ENCODE measurements at regions not wholly inside any gene's neighbourhood (a gene's known extent, or its start where the extent isn't known, plus 50 kb on each side); places are given as distances from the start of the nearest gene placed in this dataset.

DNA sequence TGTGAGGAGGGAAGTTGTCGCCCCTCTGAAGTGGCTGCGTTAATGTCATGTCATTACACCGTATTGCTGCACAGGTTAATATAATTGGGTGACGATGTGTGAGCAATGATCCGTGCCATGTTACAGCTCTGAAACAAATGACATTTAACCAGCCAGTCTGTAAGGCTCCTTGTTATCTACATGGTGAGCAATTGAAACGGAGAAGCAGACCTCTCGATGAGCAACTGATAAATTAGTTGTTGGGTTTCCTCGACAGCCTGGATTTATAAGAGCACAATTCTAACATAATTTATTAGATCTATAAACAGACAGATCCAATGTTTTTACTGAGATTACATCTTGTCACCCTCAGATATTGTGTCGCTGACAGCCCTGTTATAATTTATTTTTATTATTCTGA is 49.9 kb upstream of the MAFB start:
- no peak for DNase-seq (ENCODE audit: low read depth)

DNA sequence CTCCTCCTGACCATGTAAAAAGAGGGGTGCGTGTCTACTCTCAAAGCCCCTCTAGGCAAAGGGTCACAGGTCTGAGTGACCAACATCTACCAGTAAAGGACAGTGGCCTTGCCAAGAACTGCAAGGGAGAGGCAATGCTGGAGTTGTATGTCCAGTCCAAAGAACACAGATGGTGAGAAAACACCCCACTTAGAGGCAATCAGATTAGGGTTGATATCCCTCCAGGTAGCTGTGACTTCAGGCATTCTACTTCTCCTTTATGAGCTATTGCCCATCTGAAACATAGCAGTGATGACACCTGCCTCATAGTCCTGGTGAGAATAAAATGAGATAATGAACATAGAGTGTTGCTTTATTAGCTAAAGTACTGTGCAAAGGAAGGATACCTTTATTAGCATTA is 50.8 kb upstream of the MAFB start:
- no peak for DNase-seq (ENCODE audit: low read depth)

DNA sequence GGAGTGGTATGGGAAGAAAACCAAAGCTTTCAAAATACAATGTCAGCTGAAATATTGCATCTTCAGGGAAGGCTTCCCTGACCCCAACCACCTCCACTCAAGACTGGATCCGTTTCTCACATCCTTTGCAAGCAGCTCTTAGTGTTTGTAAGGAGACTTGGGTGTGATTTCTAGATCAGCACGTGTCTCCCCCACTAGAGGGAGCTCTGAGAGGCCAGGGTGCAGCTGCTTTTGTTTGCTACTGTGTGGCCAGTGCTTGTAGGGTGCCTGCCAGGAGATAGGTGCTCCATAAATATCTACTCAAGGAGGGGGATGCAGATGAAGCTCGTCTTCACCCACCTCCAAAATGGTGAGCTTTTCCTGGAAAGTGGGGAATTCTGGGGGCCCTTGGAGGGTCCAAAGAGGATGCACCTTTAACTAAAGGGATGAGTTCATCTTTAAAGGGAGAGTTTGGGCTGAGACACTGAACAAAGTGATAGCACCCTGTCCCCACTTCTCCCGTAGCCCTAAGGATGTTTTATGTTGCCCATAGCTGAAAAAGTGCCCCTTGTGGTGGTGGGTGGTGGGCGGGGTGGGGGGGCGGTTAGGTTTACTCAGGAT is 52.6 kb upstream of the MAFB start:
- peak; percentile 55 for DNase-seq (ENCODE audit: low read depth)

DNA sequence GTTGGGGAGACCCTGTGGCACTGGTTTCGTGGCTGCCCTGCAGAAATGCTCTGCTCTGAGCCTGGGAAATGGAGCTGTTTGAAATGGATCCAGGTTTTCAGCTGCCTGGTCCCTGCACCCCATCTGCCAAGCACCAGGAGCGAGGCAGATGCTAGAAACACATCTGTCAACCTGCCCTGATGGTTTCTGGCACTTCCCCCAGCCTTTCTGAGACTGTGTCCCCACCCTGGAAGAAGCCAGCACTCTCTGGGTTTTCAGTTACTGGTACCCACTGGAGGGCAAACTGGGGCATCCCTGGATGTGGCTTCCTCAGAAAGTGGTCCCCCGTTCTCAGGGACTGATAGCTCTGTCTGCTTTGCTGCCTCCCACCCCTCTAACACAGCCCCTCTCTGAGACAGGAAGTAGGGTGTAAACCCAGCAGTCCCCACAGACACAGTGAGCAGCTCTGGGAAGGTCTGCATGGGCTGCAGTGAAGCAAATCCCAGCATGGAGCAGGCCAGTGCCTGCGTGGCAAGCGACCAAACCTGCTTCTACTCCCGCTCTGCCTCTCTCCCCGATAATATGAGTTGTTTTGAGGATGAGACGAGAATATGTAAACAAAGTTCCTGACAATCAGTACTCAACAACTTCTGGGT is 54.2 kb upstream of the MAFB start:
- no peak for DNase-seq (ENCODE audit: low read depth)

DNA sequence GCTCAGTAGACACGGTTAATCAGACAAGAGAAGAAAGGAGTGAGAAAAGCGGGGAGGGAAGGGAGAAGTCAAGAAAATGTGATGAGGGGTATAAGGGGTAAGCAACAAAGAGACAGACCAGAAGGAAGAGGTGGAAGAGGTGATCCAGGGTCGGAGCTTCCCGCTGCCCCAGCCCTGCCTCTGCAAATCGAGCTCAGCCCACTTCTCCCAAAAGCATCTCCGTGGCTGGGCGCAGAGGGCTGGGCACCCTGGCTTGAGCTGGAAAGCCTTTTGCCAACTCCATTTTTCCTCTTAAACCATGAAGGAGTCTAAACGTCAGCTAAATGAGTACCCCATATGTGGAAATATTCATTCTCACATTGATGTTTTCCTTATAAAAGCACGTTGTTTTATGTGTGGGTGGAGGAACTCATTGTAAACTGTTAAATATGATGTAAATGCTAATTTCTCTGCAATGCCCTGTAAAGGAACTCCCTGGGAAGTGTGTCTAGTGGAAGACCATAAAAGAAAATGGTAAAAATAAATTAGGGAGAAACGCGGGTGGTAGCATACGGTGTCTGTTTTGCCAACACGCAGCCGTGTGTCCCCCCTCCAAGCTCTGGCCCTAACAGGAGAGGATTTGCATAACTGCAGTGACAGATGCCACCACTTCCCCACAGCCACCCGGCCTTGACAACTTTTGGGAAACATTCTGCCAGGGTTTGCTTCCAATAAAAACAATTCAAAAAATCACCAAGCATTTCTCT is 55.2 kb upstream of the MAFB start:
- no peak for DNase-seq (ENCODE audit: low read depth)

DNA sequence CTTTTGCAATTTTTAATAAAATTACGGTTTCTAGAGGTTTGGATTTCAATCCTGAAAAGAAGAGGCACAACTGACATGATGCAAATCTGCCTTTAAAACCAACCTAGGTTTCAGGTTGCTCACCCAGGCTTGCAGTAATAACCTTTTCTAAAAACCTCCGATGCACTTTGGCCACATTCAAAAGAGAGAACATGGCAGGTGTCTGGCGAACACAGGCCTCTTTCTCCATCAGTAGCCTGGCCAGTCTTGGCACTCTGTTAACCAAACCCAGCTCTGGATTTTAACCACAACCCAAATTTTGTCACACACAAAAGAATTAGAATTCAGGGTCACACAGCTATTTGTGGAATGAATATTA is 55.8 kb upstream of the MAFB start:
- no peak for DNase-seq (ENCODE audit: low read depth)

DNA sequence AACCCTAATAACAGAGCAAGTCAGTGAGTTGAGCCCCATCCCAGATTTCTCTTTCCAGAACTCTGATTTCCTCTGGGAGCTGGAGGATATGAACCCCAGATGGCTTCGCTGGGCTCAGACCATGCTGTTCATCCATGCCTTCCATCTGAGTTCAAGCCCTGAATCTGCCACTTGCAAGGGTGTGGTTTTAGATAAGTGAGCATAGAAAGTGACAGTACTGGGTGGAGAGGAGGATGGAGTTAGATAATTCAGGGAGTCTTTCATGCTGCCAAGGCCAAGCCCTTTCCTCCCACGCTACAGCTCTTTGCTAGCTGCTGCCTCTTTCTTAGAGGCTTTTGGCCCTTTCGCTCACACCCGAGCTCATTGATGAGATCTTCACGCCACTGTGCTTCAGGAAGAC is 57.2 kb upstream of the MAFB start:
- DNase-seq (ENCODE audit: low read depth) = no peak

DNA sequence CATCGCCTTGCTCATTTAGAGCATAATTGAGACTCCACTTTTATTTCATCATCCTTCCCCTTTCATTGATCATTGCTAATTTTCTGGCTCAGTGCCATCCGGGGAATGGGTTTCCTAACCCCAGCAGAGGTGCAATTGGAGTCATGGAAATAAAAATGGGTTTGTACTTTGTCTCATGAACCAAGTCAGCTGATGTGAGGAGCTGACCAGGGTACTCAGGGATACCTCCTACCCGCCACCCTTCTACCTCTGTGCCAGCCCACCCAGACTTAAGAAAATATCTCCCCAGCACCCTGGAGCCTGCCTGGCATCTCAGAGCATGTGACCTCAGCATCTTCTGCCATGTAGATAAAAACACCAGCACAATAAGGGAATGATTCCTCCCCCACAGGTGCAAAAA is 59.1 kb upstream of the MAFB start:
- no peak for DNase-seq (ENCODE audit: low read depth)

DNA sequence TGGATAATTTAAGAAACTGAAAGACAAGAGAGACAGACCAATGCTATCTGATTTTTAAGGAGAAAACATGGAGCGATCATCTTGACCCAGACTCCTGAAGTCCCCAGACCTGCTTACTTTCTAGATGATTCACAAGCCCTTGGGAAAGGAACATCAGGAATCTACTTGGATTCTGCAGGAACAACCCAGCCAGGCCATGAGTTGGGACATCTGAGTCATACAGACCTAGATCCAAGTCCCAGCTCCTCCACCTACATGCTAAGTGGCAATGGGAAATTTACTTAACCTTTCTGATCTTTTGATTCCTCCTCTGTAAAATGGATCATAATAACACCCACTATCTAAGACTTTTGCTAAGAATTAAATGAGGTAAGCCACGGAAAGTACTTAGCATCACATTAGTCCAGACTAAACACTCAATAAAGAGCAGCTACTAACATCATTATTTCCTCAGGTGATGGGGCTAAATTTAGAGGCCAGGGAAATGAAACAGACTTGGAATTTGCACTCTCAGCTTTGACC is 61.0 kb upstream of the MAFB start:
- DNase-seq (ENCODE audit: low read depth) = peak; percentile 3

DNA sequence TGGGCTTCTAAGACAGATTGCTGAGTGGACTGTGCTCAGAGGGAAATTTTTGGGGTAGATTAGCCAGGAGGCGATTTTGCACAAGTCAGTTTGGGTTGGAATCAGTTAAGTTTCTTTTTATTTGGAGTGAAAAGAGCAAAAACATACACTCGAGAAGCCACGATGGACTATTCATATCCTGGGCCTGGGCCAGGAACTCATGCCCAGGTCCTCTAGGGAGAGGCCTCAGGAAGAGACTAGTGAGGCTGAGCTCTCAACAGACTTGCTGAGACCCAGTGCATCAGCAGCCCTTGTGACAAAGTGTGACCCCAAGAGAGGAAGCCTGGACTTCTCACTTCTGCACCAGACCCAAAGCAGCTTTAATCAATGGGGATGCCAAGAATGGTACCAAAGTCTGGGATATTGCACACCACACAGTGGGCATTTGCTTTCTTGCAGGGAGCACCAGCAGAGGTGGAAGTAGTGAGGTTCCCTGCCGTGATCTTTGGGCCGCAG is 61.6 kb upstream of the MAFB start:
- no peak for DNase-seq (ENCODE audit: low read depth)

DNA sequence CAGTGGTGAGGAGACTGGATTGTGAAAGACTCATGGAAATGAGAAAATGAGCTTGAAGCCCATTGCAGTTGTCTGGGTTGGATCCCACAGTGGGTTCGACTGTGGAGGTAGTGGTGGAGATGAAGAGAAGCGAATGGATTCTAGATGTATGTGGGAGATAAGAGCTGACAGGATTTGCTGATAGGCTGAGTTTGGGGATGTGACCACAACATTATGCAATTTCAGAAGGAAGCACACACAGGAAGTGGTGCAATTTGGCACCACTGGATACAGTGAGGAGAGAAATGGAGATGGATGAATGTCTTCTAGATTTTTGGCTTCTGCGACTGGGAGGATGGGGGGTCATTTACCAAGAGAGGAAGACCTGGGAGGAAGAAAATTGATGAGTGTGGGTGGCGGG is 64.4 kb upstream of the MAFB start:
- peak; percentile 3 for DNase-seq (ENCODE audit: low read depth)

DNA sequence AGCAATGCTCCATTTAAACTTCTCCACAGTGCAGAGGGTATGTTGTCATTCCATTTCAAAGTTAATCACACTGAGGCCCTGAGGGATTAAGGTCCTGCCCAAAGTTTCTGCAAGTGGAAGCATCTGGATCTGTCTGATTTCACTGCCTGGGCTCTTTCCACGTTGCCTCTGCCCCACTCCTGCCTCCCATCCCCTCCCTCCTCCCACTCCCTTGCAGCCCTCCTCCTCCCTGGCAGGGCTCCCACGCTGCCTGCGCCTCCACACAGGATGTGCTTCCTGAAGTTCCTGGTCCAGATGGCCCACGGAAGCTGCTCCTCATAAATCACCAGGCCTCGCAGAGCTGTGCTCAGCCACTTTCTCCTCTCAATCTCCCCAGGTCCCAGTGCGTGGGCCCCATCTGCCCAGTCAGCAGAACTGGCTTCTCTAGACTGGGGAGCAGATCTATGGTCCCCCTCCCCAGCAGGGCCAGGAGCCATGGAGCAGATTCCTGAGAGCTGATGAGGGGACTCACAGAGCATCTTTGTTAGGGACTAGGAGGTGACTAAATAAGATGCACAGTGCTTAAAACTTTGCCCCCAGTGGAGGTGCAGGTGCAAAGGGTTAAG is 65.4 kb upstream of the MAFB start:
- peak; percentile 27 for DNase-seq (ENCODE audit: low read depth)

DNA sequence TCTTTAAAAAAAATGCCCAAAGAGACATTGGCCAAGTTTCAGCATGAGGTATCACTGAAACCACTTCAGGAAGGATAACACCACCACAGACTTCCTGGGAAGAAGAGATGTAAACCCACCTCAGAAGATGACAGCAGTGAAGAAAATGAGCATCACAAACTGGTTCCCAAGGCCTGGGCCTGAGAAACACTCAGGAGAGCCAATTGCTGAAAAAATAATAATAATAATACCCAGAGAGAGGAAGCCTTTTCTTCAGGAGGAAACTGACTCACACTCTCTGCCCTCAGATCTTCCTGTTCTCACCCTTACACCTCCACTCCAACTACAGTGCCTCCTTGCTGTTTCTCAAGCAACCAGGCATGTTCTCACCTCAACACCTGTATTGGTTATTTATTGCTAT is 68.1 kb upstream of the MAFB start:
- no peak for DNase-seq (ENCODE audit: low read depth)

DNA sequence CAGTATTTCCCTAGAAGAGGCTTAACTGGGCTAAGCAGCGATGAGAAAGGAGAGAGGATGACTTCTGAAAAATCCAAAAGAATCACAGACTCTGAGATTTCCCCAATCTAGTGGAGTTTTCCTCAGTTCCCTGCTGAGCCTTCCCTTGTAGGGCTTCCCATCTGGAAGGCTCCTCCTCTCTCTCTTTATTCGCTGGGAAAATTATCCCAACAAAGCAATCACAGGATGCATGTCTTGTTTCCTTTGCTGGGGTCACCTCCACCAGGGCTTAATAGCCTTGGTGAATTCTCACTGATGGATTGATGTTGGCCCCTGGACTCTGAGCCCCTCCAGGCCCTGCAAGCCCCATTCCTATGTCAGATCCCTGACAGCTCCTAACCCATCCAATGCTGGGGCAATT is 69.8 kb upstream of the MAFB start:
- no peak for DNase-seq (ENCODE audit: low read depth)

DNA sequence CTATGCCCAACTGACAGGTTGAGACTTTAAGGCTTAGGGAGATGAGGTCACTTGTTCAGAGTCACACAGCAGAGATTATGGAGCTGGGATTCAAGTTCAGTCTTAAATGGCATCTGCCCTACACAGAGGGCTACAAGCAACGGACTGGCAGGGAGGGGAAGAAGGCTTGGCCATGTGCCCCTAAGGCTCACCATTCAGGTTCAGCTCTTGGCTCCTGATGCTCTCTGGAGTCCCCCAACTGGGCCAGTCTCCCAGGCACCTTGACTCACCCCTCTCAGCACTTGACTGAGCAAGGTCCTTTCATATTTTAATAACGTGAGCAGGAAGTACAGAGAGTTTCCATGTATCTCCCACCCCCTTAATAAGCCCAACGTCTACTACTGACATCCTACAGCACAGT is 71.4 kb upstream of the MAFB start:
- no peak for DNase-seq (ENCODE audit: low read depth)

DNA sequence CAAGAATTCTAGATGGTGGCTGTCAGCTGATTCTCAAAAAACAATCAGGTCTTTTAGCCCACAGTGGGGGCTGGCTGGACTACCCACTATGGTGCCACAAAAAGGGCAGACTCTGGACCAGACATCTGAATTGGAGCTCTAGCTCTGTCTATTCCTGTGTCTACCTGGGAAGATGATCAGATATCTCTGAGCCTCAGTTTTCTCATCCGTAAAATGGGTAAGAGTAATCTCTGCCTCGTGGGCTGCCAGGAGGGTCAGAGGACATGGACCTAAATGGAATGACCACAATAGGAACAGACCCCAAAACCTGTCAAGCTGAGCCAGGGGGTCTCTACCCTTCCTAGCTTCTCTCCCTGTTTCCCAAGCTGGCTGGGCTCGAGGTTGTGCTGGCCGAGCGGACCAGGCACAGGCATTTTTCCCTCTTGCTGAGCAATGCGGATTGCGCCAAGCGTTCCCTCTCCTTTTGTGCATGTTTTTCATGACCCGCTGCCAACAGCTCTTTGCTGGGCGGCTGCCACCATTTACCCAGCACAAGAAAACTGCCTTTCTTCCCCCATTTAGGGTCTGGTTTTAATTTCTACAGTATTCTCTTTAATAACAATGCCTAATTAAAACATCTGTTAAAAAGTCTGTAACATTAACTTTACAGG is 74.7 kb upstream of the MAFB start:
- peak; percentile 11 for DNase-seq (ENCODE audit: low read depth)

DNA sequence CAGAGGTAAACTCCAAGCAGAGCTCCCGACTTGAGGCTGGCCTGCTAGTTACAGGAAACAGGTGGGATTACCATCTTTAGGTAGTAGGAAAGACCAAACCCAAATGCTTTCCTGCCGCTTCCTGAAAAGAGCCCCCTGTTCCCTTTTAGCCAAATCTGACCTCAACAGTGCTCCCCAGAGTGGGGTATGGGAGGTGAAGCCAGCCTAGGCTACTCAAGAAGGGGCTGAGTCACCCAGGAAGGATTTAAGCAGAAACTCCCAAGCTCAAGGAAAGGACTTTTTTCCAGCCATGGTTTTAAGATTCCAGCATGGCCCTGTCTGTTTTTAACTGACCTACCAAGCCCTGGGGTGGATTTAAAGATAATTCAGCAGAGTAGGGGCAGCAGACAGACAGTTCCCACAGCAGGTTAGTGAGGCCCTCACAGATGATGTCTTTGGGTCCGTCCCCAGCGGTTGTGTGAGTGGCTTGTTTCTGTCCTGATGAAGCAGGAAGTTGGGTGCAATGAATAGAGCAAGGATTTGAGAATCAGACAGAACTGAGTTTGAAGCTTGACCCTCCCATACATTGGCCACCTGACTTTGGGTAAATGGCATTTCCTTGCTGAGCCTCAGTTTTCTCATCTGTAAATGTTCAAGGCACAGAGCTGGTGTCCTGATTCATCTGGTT is 76.9 kb upstream of the MAFB start:
- DNase-seq (ENCODE audit: low read depth) = no peak

DNA sequence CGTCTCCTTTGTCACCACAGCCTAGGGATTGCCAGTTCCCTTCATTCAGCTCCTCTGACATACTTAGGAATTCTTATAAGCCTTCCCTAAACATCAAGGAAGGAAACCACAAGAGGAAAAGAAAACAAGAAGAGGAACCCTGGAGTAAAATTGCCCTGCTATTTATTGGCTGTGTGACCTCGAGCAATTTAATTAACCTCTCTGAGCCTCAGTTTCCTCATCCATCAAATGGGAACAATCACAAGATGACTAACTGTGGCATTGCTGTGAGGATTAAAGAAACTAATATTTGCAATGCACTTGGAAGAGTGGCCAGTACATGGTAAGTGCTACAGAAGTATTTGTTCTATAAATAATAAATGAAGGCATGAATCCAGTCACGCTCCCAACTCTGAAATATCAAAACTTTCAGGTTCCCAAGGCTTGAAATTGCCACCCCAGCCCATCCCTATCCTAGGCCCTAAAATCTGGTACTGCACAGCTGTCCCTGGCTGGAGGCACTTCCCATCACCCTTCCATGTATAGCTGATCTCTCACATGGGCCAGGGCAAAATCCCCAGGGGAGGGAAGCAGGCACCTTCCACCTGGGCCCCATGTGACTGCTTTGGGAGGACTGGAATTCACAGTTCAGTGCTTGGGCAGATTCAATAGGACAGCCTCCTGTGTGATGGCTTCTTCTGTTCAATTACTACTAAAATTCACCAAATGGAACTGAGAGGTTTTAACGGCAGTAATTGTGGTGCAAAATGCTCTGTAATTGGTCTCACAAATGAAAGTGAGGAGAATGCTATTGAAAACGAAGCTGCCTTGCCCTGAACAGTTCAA is 78.0 kb upstream of the MAFB start:
- no peak for DNase-seq (ENCODE audit: low read depth)

DNA sequence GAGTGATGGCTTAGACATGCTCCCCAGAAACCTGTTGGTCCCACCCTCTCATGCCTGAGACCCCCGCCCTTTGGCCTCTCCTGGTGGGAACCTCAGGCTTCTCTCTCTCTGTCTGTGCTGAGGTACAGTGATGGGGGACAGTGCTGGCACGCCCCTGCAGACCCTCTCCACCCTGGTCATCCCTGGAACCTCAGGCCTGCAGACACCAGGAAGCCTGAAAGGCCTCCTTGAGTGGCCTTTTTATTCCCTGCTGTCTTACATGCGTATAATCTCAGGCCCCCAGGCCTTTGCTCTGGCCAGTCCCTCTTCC is 78.5 kb upstream of the MAFB start:
- DNase-seq (ENCODE audit: low read depth) = no peak

DNA sequence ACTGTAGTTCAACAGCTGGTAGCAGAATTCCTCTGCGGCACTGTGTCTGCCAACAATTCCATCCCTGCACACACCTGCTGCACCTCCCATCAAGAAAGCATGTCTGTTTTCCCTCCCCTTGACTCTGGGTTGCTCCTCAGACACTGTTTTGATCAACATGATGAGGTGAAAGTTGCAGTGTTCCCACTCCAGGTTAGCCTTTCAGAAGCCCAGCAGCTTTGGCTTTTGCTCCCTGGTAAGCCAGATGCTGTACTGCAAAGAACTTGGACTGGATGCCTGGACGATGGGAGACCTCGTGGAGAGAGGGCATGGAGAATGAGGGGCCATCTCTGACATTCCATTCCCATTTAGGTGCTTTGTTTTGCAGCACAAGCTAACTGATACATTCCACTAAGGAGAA is 79.1 kb upstream of the MAFB start:
- DNase-seq (ENCODE audit: low read depth) = no peak

DNA sequence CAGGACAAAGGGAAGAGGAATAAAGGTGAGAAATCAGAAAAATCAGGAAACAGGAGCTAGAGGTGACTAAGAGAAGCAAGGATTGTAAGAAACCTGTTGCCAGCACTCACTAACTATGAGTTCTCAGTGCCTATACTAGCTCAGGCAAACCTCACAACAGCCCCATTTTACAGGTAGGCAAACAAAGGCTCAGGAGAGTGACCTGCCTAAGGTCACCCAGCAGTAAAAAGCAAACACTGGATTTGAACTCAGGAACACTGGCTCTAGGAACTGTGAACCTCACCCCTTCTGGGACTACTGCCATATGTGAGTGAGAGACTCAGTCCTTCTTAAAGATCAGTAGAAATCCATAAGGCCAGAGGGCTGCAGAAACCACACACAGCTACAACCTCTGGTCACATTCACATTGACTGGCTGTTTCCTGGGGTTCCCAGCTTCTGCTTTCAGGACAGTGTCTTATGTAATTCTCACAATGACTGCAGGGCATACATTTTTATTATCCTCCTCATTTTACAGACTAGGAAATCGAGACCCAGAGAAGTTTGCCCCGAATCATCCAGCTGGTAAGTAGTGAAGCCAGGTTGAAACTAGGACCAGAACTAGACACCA is 80.7 kb upstream of the MAFB start:
- DNase-seq (ENCODE audit: low read depth) = no peak
